Right lobe of liver (tissue), 6 donors: ENCODE measurements at regions not wholly inside any gene's neighbourhood (a gene's known extent, or its start where the extent isn't known, plus 50 kb on each side); places are given as distances from the start of the nearest gene placed in this dataset.

ENCODE experiments used
- ATAC-seq, 4 donors: fragments of 200-7000 bp; cut with Tn5 transposase; one replicate each; pipeline ENCODE4 v1.9.1; 2020; ENCODE audit warnings: mild to moderate bottlenecking in 4 of 4, moderate library complexity in 4 of 4
- DNase-seq, 3 donors: peaks; one replicate each; pipeline ENCODE4 v3.0.0-alpha.2; 2020
- H3K27ac ChIP-seq, 3 donors: fragments of 200-600 bp; one replicate each; pipeline ENCODE4 v1.8.0; 2022
- H3K27me3 ChIP-seq, 2 donors: fragments of 200-600 bp; one replicate each; pipeline ENCODE4 v1.8.0; 2022
- H3K36me3 ChIP-seq, 4 donors: fragments of 200-600 bp; sonication (generic) in 1 of 4; one replicate each; pipeline versions ENCODE4 v1.5.1 to v1.8.0; 2017 to 2022; ENCODE audit warnings: control low read depth in 1 of 4
- H3K4me1 ChIP-seq, 4 donors: fragments of 200-600 bp; sonication (generic) in 1 of 4; one replicate each; pipeline versions ENCODE4 v1.5.1 to v1.8.0; 2017 to 2022; ENCODE audit warnings: control low read depth in 1 of 4
- H3K4me3 ChIP-seq, 3 donors: fragments of 200-600 bp; one replicate each; pipeline ENCODE4 v1.8.0; 2022
- H3K9me3 ChIP-seq, 4 donors: fragments of 200-600 bp; sonication (generic) in 1 of 4; one replicate each; pipeline versions ENCODE4 v1.5.1 to v1.8.0; 2017 to 2022; ENCODE audit warnings: control low read depth in 1 of 4
- POLR2A ChIP-seq: fragments of 450-650 bp; IDR thresholded peaks from one replicate; pipeline ENCODE4 v1.6.1; 2017; ENCODE audit warnings: antibody characterized with exemption, mild to moderate bottlenecking
- WGBS: methylation state at CpG from one replicate; pipeline ENCODE4 v1.1.6; 2018; ENCODE audit warnings: low coverage, low lambda C conversion rate; ENCODE audit not compliant: insufficient coverage; ENCODE audit errors: missing lambda C conversion rate; 5-methylcytosine and 5-hydroxymethylcytosine counted together
- intact Hi-C, 2 donors: fragments of 100-400 bp; cut with DNase I; formaldehyde crosslinking; loops; one replicate each; pipeline versions ENCODE4 v1.11.2 to v1.14.1; 2022
- TF ChIP-seq, protein P1 (sequence below), 4 donors: fragments of 200-600 bp in 3 of 4; fragments of 450-650 bp in 1 of 4; IDR thresholded peaks; one replicate each; pipeline versions ENCODE4 v1.5.1 to v1.8.0; 2016 to 2022; ENCODE audit warnings: antibody characterized with exemption in 4 of 4, mild to moderate bottlenecking in 2 of 4
- donor health status: DM: no; HTN: yes; CAD: no.
- donor health status: DM: no; HTN: no; CAD: no.
- donor health status: DM: no; HTN: no; CAD: no.
- donor health status: DM: no; HTN: yes; CAD: no.
- donor health status: DM: no; HTN: yes; CAD: no.

DNA sequence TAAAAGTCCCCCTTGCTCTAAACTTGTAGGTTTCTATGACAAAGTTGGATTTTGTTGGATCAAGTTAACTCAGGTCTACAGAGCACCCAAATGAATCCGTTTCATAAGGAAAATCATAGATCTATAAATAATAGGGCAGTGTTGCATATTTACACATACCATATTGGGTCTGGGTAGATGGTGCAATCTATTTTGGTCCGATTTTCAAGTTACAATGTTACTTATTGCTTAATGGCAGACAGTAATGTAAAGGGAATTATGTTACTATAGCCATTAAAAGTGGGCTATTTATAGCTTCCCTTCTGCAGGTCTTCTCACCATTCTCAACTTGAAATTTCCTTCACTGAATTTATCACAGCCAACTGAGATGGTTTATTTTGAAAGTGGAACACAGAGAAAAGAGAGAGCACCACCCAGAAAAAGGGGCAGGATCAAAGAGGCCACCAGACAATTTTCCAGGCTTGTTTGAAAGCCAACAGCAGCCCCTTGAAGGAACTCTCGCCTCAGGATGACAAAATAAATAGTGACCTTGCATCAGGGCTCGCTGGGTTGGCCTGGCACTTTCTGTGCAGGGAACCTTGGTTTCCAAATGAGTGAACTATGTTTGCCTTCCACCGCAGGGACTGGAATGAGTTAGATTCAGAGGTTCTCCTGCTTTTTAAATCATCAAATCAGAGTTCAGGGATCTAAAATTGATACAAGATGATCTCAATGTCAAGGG is 260.2 kb upstream of the HES1 start:
- Histone ChIP-seq H3K36me3 (no peaks in the 10 kb centered on the region), H3K27ac (no peak overlapping the region), H3K27me3 (no peaks in the 10 kb centered on the region), H3K9me3 (no peaks in the 10 kb centered on the region), H3K4me1 (no peaks in the 10 kb centered on the region), H3K4me3 (no peak overlapping the region)
- no peak for DNase-seq
- 39% methylated on average over 5 of the region's 5 CpGs for WGBS
- TF ChIP-seq, protein P1, sequence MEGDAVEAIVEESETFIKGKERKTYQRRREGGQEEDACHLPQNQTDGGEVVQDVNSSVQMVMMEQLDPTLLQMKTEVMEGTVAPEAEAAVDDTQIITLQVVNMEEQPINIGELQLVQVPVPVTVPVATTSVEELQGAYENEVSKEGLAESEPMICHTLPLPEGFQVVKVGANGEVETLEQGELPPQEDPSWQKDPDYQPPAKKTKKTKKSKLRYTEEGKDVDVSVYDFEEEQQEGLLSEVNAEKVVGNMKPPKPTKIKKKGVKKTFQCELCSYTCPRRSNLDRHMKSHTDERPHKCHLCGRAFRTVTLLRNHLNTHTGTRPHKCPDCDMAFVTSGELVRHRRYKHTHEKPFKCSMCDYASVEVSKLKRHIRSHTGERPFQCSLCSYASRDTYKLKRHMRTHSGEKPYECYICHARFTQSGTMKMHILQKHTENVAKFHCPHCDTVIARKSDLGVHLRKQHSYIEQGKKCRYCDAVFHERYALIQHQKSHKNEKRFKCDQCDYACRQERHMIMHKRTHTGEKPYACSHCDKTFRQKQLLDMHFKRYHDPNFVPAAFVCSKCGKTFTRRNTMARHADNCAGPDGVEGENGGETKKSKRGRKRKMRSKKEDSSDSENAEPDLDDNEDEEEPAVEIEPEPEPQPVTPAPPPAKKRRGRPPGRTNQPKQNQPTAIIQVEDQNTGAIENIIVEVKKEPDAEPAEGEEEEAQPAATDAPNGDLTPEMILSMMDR (IDR thresholded peaks at IDR 0.05) = no peak
- TF ChIP-seq POLR2A = no peak
- intact Hi-C loops = no loop called here
- peak in 1 of 4 donors; percentile 15 for ATAC-seq

DNA sequence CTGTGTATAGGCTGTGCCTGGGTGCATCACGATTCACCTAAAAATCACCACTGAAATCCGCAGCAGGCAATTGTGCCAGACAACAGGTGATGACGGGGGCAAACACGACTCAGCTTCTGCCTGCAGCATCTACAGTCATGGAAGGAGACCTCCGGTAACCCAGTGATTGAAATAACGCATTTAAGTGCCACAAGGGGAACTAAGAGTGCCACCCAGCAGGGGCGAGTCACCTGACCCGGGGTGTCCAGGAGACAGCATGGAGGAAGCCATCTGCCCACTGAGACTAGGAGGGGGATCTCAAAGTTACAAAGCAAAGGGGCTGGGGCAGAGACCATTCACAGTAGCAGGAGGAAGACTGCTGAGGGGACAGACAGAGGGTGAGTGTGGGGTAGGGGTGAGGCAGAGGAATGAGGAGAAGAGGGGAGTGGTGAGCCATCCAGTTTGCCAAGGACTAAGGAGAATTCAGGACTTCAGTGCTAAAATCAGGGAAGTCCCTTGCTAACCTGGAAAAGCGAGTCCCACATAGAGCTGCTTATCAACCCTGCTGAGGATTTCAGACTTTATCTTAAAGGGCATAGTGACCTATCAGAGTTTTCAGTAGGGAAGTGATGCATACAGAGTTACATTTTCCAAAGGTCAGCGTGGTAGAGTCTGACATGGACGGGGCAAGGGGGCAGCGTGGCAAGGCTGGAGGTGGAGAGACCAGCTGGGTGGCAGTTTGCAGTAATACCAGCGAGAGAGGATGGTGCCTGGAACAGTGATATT is 256.7 kb upstream of the HES1 start:
- TF ChIP-seq, protein P1 (IDR thresholded peaks at IDR 0.05) = no peak
- no peak for TF ChIP-seq POLR2A
- ATAC-seq (no peak), DNase-seq (no peak)
- Histone ChIP-seq H3K4me1 (no peaks in the 10 kb centered on the region), H3K9me3 (no peaks in the 10 kb centered on the region), H3K27me3 (no peaks in the 10 kb centered on the region), H3K27ac (no peak overlapping the region), H3K4me3 (no peak overlapping the region), H3K36me3 (no peaks in the 10 kb centered on the region)
- WGBS = 67% methylated on average over 12 of the region's 13 CpGs
- intact Hi-C loops = no loop called here

- intact Hi-C loops = no loop called here
- no CpG with 5 or more reads among the region's 1 CpG for WGBS
- no peak overlapping the region for H3K27ac ChIP-seq
These were observed 256.1 kb upstream of the HES1 start for GRCh38 chr3:193879864-193880242.

GRCh38 chr3:193882091-193882490 is 253.9 kb upstream of the HES1 start:
- no peaks in the 10 kb centered on the region for H3K27me3 ChIP-seq
- ATAC-seq (no peak), DNase-seq (no peak)
- no peaks in the 10 kb centered on the region for H3K4me1 ChIP-seq
- no peaks in the 10 kb centered on the region for H3K36me3 ChIP-seq
- intact Hi-C loops = no loop called here
- no peak overlapping the region for H3K4me3 ChIP-seq
- 91% methylated on average over 4 of the region's 6 CpGs for whole genome bisulfite sequencing
- no peaks in the 10 kb centered on the region for H3K9me3 ChIP-seq
- TF ChIP-seq POLR2A = no peak
- TF ChIP-seq, protein P1 (IDR thresholded peaks at IDR 0.05) = no peak
- H3K27ac ChIP-seq = no peak overlapping the region

More at GRCh38 chr3:193879864-193880242, 256.1 kb upstream of the HES1 start:
- Histone ChIP-seq H3K4me3 (no peak overlapping the region), H3K36me3 (no peaks in the 10 kb centered on the region), H3K27me3 (no peaks in the 10 kb centered on the region), H3K4me1 (no peaks in the 10 kb centered on the region), H3K9me3 (no peaks in the 10 kb centered on the region)
- TF ChIP-seq, protein P1 (IDR thresholded peaks at IDR 0.05) = no peak
- TF ChIP-seq POLR2A = no peak
- no peak for DNase-seq
- ATAC-seq = no peak
